ENCODE measurements at regions not wholly inside any gene's neighbourhood (a gene's known extent, or its start where the extent isn't known, plus 50 kb on each side); places are given as distances from the start of the nearest gene placed in this dataset.
"Not testable (repeated sequence)": the region's sequence is repeated elsewhere in the genome, so short reads cannot be mapped to it uniquely, and the experiment has no call there.

DNA sequence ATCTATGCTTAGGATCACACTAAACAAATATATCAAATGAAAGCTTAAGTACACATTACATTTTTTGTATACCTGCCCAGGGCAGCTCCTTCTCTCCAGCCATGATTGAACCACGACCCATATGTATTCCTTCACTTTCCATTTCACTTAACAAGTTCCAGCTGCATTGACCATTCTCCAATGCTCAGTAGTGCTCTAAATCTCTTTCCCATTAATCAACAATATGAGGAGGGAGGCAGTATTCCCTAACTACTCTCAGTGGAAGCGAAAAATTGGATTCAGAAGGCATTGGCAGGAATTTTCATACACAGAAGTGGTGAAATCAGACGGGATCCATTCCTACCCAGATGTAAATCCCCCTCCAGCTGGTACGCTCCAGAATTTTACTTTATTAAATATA, 372.0 kb upstream of the LUZP2 start:
- DNase-seq (ENCODE audit: low read depth in 2 of 3, low spot score in 1 of 3): no peak

DNA sequence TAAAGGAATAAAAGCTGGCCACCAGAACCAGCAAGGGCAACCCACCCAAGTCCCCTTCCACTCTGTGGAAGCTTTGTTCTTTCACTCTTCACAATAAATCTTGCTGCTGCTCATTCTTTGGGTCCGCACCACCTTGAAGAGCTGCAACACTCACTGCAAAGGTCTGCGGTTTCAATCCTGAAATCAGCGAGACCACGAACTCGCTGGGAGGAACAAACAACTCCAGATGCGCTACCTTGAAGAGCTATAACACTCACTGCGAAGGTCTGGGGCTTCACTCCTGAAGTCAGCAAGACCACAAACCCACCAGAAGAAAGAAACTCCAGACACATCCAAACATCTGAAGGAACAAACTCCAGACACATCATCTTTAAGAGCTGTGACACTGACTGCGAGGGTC, 365.2 kb upstream of the LUZP2 start:
- no peak for DNase-seq (ENCODE audit: low read depth in 2 of 3, low spot score in 1 of 3)

- DNase-seq (ENCODE audit: low read depth in 2 of 3, low spot score in 1 of 3): no peak
Observed at GRCh38 chr11:24132471-24132870, 364.4 kb upstream of the LUZP2 start.

DNA sequence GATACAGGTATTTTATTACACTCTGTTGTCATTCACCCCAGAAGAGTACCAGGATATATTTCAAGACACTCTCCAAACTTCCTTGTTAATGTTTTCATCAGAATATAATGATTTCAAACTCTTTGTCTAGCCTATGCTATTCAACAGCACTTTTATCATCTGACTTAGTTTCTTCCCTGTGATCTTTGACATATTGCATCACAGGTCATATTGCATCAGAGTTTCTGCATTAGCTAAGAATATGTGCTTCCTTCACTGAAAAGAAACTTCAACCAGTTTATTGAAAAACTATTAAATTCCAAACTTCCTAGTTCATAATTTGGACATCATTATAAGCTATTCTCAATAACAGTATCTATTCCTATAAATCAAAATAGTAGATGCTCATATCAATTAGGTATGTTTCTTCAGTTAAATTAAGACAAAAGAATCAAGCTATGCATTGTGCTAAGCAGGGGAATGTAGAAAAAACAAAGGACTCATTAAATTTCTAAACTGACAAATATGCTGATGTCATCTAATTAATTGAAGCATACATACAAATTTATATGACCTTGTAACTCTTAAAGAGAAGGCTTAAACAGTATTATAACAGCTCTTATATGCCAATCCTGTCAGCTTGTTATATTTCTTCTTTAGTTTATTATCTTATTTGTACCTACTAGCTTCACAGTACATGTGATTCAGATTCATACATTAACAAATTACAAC, 361.8 kb upstream of the LUZP2 start:
- DNase-seq (ENCODE audit: low read depth in 2 of 3, low spot score in 1 of 3): no peak

- DNase-seq (ENCODE audit: low read depth in 2 of 3, low spot score in 1 of 3): no peak
Observed at GRCh38 chr11:24142062-24142461, 354.8 kb upstream of the LUZP2 start.

- no peak for DNase-seq (ENCODE audit: low read depth in 2 of 3, low spot score in 1 of 3)
Observed at GRCh38 chr11:24145411-24145810, 351.4 kb upstream of the LUZP2 start.

- no peak for DNase-seq (ENCODE audit: low read depth in 2 of 3, low spot score in 1 of 3)
Observed at GRCh38 chr11:24153337-24153736, 343.5 kb upstream of the LUZP2 start.

DNA sequence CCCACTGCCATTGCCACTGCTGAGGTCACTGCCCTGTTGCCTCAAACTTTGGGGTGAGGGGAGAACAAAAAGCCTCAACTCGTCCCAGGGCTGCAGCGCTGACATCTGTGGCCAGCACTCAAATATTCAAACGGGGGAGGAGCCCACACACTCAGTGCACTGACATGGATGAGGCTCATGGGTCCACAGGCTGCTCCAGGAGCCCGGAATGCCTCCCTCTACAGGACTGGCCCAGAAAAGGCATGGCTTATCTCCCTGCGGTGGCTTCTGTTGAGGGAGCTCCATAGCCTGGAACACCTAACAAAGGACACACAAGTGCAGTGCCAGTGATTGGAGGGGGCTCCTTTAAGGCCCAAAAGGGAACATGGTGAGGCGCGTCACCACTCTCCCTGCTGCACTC, 341.1 kb upstream of the LUZP2 start:
- no peak for DNase-seq (ENCODE audit: low read depth in 2 of 3, low spot score in 1 of 3)

GRCh38 chr11:24157316-24157715, 339.5 kb upstream of the LUZP2 start:
- no peak for DNase-seq (ENCODE audit: low read depth in 2 of 3, low spot score in 1 of 3)

- DNase-seq (ENCODE audit: low read depth in 2 of 3, low spot score in 1 of 3): no peak
Observed at GRCh38 chr11:24161587-24161986, 335.3 kb upstream of the LUZP2 start.

GRCh38 chr11:24163146-24163545, 333.7 kb upstream of the LUZP2 start:
- DNase-seq (ENCODE audit: low read depth in 2 of 3, low spot score in 1 of 3): no peak

DNA sequence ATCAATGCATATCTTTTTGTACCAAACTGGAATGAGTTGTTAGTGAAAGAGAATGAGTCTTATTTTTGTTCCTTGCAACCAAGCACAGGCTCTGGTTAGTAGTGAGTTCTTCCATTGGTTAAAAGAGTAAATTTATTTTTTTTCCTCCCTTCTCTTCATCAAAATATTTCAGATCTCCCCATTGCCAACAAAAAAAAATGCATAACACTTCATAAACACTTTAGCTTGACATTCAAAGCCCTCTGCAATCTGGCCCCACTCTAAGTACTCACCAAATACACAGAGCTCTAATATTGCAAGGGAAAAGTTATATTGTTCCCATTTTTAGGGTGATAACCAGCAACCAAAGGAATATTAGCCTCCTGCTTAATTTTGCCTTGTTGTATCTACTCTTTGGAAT, 333.0 kb upstream of the LUZP2 start:
- no peak for DNase-seq (ENCODE audit: low read depth in 2 of 3, low spot score in 1 of 3)

- DNase-seq (ENCODE audit: low read depth in 2 of 3, low spot score in 1 of 3): no peak
Observed at GRCh38 chr11:24171869-24172268, 325.0 kb upstream of the LUZP2 start.

DNA sequence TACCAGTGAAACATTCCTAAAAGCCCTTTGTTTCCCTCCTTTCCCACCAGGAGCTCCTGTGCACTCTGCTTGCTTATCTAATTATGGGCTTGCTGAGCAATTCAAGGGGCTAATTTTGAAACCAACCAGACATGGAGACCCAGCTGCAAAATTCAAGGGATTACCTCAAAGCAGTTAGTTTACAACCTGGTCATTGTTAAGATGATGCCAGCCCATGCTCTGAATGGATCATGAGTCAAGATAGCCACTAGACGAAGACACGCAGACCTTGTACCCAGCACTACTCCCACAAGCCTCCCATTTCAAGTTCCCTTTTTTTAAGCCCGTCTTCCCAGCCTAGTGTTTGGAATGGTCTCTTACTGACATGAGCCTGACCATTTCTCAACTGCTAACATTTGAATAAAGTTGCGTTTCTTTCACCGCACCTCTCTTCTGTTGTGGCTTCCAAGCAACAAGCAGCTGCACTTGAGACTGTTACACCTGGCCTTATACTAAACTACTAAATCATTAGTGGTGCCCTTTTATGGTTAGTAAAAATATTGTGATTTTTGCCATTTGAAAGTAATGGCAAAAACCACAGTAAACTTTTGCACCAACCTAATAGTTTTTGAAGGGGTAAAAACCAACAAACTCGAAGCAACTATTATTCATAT, 315.3 kb upstream of the LUZP2 start:
- no peak for DNase-seq (ENCODE audit: low read depth in 2 of 3, low spot score in 1 of 3)

- DNase-seq (ENCODE audit: low read depth in 2 of 3, low spot score in 1 of 3): not testable (repeated sequence)
Observed at GRCh38 chr11:24185535-24185934, 311.3 kb upstream of the LUZP2 start.

DNA sequence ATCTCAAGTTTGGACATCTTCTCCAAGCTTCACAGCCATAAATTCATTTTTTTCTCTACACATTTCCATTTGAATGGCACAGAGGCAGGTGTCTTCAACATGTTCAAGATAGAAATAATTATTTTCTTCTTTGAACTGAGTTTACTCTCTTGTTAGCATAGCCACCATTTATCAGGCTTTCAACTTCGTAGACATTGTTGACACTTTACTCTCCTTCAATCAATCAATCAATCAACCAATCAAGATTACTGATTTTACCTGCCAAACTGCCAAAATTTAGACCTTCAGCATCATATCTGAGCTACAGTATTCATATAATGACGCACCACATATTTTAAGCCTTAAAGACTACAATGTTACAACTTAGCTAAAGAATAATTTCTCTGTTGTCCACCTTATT, 300.1 kb upstream of the LUZP2 start:
- no peak for DNase-seq (ENCODE audit: low read depth in 2 of 3, low spot score in 1 of 3)

DNA sequence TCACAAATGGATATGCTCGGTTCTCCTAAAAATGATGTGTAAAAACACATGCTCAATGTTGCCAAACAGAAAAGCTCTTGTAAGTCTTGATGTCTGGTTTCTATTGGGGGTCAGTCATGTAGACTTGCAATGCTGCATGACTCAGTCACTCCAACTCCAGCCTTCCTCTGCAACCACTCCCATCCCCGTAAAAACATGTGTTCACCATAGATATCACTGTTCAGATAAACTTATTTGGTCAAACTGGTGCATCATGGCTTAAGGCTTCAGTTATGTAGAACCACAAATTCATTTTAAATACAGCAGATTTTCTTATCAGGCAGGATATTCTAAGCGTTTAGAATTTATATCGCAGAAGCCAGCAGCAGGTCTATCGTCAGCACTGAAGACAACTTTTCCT, 298.4 kb upstream of the LUZP2 start:
- DNase-seq (ENCODE audit: low read depth in 2 of 3, low spot score in 1 of 3): no peak

DNA sequence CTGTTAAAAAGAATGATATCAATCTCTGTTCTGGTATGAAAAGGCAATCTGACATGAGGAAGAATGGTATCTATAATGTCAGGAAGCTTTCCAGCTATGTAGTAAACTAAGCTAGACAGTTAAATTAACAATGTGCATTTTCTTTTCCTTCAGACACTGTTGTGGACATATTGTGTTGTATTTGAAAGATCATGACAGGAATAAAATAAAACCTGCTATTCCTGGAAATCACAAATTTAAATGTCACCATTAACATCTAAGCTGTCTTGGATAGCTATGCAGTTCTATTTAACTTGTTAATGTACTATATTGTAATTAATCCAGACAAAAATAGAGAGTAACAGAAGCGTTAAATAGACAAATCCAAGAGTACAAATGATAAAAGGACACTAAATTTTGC, 297.4 kb upstream of the LUZP2 start:
- no peak for DNase-seq (ENCODE audit: low read depth in 2 of 3, low spot score in 1 of 3)

DNA sequence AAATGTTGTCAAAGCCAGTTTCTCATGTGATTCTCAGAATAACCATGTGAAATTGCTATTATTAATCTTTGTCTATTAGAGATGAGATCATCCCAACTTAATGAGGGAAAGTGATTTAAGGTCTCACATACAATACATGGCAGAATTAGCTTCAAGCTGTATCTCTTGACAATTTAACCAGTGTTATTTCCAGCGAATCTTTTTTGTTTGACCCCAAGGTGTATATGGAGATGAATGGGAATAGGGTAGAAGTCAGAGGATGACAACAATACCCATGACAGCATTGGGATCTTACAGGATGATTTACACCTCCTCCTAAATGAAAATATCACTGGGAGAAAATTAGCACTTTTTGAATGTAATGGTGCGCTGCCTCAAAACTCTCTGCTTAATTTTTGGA, 290.8 kb upstream of the LUZP2 start:
- no peak for DNase-seq (ENCODE audit: low read depth in 2 of 3, low spot score in 1 of 3)

GRCh38 chr11:24206511-24206910, 290.3 kb upstream of the LUZP2 start:
- no peak for DNase-seq (ENCODE audit: low read depth in 2 of 3, low spot score in 1 of 3)

DNA sequence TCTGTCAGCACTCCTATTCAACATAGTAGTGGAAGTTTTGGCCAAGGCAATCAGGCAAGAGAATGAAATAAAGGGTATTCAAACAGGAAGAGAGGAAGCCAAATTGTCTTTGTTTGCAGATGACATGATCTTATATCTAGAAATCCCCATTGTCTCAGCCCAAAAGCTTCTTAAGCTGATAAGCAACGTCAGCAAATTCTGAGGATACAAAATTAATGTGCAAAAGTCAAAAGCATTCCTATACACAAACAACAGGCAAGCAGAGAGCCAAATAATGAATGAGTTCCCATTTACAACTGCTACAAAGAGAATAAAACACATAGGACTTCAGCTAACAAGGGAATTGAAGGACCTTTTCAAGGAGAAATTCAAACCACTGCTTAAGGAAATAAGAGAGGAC, 280.4 kb upstream of the LUZP2 start:
- DNase-seq (ENCODE audit: low read depth in 2 of 3, low spot score in 1 of 3): no peak

DNA sequence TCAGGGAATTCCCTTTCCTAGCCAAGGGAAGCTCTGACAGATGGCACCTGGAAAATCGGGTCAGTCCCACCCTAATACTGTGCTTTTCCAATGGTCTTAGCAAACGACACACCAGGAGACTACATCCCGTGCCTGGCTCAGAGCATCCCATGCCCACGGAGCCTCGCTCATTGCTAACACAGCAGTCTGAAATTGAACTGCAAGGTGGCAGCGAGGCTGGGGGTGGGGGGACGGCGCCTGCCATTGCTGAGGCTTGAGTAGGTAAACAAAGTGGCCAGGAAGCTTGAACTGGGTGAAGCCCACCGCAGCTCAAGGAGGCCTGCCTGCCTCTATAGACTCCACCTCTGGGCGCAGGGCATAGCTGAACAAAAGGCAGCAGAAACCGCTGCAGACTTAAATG, 279.5 kb upstream of the LUZP2 start:
- not testable (repeated sequence) for DNase-seq (ENCODE audit: low read depth in 2 of 3, low spot score in 1 of 3)

DNA sequence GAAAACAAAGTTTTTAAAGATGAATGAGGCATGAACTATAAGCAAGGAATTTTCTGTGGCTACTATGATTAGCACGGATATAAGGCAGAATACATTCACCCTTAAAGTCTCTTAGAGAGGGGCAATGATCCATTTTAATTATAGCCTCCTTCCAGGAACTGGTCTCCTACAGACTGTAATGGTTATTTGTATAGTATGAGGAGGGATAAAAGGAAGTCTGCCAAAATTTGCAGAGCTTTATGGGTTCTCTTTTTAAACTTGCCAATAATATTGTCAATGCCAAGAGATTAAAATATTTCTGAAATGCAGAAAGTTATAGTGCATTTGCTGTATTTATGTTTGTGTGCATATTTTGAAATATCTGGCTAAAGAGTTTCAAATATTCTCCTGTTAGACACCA, 271.4 kb upstream of the LUZP2 start:
- DNase-seq (ENCODE audit: low read depth in 2 of 3, low spot score in 1 of 3): no peak

Measured in stimulated activated CD4-positive, alpha-beta T cell treated with anti-CD3 and anti-CD28 coated beads, Interleukin-12 subunit alpha, Interleukin-12 subunit beta, amount 100 ng/mL, for 48 hours (primary cell).